ENCODE measurements at regions not wholly inside any gene's neighbourhood (a gene's known extent, or its start where the extent isn't known, plus 50 kb on each side); places are given as distances from the start of the nearest gene placed in this dataset.
"Not testable (repeated sequence)": the region's sequence is repeated elsewhere in the genome, so short reads cannot be mapped to it uniquely, and the experiment has no call there.

DNA sequence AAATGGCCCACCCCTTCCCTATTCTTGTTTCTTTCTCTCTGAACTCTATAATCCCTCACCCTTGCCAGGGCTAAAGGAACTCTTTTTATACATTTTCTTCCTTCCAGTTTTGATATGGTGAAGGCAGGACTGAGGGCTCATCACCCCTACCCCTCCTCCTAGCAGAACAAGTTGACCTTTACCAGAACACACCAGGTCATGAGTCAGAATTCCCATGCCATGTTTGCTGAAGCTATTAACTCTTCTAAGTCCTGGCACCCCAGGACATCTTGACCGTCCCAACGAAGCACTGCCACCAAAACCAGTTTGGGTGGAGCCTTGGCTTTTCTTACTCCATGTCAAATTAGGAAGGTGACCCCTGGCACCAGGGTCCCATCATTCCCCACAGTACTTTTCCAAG is 57.5 kb upstream of the DYNLT3 start:
- no peaks in the 10 kb centered on the region for H3K9me3 ChIP-seq (replicated peaks)
- H3K27me3 ChIP-seq, result no peaks in the 10 kb centered on the region
- no peak overlapping the region for H3K27ac ChIP-seq
- DNase-seq, result no peak
- no peaks in the 10 kb centered on the region for H3K36me3 ChIP-seq
- no peaks in the 10 kb centered on the region for H3K4me1 ChIP-seq
- no peak overlapping the region for H3K4me3 ChIP-seq

DNA sequence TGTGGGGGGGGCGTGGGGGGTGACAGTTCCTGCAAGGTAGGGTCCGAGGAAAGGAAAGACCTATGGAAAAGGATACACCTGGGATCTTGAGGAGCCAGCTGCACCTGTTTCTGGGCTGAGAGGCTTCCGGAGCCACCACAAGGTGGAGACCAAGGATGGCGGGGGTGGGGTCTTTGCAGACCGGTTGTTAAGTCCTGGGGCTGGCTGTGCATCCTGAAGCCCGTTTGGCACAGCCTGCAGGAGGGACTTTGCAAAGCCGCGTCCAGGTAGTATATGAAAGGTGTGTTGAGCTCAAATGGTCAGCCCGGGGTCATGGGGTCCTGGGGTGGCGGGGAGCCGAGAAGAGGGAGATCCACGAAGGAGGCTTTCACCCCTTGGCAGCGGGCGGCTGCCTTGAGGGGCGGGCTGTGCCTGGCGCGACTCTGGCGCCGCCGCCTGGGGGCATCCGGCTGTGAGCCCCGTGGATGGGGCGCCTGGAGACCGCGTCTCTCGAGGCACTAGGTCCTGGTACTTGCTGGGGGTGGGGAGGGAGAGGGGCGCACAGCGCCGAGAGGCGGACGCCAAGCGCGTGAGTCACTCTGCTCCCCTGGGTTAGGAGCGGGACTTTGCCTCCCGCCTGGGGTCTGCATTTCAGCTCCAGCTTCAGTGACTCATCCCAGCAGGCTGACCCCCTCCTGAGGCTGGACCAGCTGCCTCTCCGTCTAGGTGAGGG is 58.2 kb upstream of the DYNLT3 start:
- H3K9me3 ChIP-seq (replicated peaks), result no peaks in the 10 kb centered on the region
- H3K36me3 ChIP-seq, result no peaks in the 10 kb centered on the region
- H3K4me1 ChIP-seq, result no peaks in the 10 kb centered on the region
- no peak overlapping the region for H3K4me3 ChIP-seq
- no peaks in the 10 kb centered on the region for H3K27me3 ChIP-seq
- peak; percentile 30 to 35 for DNase-seq
- H3K27ac ChIP-seq, result no peak overlapping the region

GRCh38 chrX:37906357-37906756 is 59.0 kb upstream of the DYNLT3 start:
- no peaks in the 10 kb centered on the region for H3K9me3 ChIP-seq (replicated peaks)
- H3K4me3 ChIP-seq, result no peak overlapping the region
- H3K27ac ChIP-seq, result no peak overlapping the region
- H3K4me1 ChIP-seq, result no peaks in the 10 kb centered on the region
- DNase-seq, result no peak
- H3K36me3 ChIP-seq, result no peaks in the 10 kb centered on the region
- no peaks in the 10 kb centered on the region for H3K27me3 ChIP-seq

GRCh38 chrX:37910186-37910585 is 62.8 kb upstream of the DYNLT3 start:
- no peak for DNase-seq
- Histone ChIP-seq H3K27me3 (no peaks in the 10 kb centered on the region), H3K27ac (no peak overlapping the region), H3K36me3 (no peaks in the 10 kb centered on the region), H3K9me3 (replicated peaks) (no peaks in the 10 kb centered on the region), H3K4me1 (no peaks in the 10 kb centered on the region), H3K4me3 (no peak overlapping the region)

DNA sequence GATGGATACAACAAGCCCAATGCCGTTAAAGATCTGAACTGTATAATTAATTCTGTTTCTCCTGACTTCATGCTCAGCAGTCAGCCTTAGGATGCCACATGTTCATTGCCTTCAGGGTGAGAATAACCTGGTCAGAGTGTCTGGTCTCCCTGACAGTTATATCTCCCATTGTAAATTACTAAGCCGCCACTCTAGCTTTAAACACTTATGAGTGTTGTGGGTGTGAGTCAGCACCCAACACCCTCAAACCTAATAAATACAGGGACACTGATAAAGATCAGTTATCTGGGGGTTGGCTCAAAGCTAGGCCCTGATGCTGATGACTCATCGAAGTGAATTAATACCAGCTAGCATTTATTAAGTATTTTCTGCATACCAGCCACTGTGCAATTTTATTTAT is 64.9 kb upstream of the DYNLT3 start:
- Histone ChIP-seq H3K9me3 (replicated peaks) (no peaks in the 10 kb centered on the region), H3K27ac (no peak overlapping the region), H3K4me3 (no peak overlapping the region), H3K4me1 (no peaks in the 10 kb centered on the region), H3K36me3 (no peaks in the 10 kb centered on the region), H3K27me3 (no peaks in the 10 kb centered on the region)
- peak in 1 of 2 experiments; percentile 1 for DNase-seq

DNA sequence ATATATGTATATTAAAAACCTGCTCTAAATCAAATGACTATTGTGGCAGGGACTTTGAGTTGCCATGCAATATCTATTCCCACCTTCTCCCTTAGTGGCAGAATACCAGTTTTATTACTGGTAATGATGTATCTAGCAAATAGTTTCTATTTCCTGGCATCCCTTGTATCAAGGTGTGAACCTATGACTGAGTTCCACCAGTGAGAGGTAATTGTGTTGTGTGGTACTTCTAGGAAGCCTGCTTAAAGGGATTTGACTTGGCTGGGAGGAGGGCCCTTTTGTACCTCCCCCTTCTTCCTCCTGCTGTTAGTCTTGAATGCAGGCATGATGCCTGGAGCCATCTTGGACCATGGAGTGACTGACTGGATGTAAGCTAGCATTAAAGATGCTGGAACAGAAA is 65.4 kb upstream of the DYNLT3 start:
- no peak overlapping the region for H3K27ac ChIP-seq

DNA sequence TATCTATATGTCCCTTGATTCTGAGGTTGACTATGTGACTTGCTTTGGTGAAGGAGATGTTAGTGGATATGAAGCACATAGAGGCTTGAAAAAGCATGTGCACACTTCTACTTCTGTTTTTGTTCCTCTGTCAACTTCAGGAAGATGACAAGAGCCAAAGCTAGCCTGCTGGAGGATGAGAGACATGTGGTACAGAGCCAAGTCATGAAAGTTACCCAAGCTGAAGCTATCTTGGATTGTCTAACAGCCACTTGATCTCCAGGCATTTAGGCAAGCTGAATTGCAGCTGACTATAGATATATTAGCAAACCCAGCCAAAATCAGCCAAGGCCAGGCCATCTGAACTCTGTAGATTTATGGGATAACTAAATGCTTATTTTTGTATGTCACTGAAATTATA is 70.8 kb upstream of the DYNLT3 start:
- DNase-seq, result no peak
- Histone ChIP-seq H3K4me1 (no peaks in the 10 kb centered on the region), H3K27me3 (no peaks in the 10 kb centered on the region), H3K4me3 (no peak overlapping the region), H3K36me3 (no peaks in the 10 kb centered on the region), H3K27ac (no peak overlapping the region), H3K9me3 (replicated peaks) (no peaks in the 10 kb centered on the region)

More for the DNA sequence above, 65.4 kb upstream of the DYNLT3 start:
- DNase-seq, result no peak
- Histone ChIP-seq H3K9me3 (replicated peaks) (no peaks in the 10 kb centered on the region), H3K4me3 (no peak overlapping the region), H3K36me3 (no peaks in the 10 kb centered on the region), H3K27me3 (no peaks in the 10 kb centered on the region), H3K4me1 (no peaks in the 10 kb centered on the region)

DNA sequence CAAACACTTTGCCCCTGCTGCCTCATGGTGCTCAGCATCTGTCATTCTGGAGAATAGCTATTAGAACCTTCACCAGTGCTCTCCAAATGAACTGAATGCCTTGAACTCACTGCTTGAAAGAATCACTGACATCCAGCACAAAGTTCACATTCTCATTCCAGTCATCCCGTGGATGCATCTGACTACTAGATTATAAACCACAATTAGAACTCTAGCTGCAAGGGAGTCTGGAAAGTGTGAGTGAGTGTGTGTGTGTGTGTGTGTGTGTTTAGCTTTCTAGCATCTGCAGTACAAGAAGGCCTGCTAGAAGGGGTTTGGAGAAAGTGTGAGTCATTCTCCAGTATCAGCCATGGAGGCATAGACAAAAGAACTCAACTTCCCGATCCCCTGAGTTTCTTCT is 71.3 kb upstream of the DYNLT3 start:
- H3K4me3 ChIP-seq, result no peak overlapping the region
- no peak for DNase-seq
- H3K27me3 ChIP-seq, result no peaks in the 10 kb centered on the region
- H3K27ac ChIP-seq, result no peak overlapping the region
- H3K36me3 ChIP-seq, result no peaks in the 10 kb centered on the region
- no peaks in the 10 kb centered on the region for H3K9me3 ChIP-seq (replicated peaks)
- H3K4me1 ChIP-seq, result no peaks in the 10 kb centered on the region

DNA sequence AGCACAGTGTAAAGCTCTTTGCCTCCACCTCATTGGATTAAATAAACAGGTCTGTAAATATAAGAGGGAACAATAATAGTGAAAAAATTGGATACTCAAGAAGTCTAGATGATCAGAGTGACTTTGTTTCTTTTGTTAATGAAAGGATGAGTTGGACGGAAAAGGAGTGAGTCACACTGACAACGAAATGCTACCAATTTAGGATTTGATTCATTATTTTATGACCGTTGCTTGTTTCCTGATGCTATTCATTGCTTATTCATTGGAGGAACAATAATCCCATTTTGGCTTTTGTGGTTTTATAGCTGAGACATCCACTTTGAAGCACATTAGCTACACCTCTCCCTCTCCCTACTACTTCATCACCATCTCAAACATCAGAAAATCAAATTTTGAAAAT is 74.4 kb upstream of the DYNLT3 start:
- no peaks in the 10 kb centered on the region for H3K9me3 ChIP-seq (replicated peaks)
- no peak overlapping the region for H3K4me3 ChIP-seq
- no peaks in the 10 kb centered on the region for H3K4me1 ChIP-seq
- no peak for DNase-seq
- H3K36me3 ChIP-seq, result no peaks in the 10 kb centered on the region
- no peaks in the 10 kb centered on the region for H3K27me3 ChIP-seq
- no peak overlapping the region for H3K27ac ChIP-seq

- no peak for DNase-seq
- H3K4me3 ChIP-seq, result no peak overlapping the region
- H3K27ac ChIP-seq, result no peak overlapping the region
- H3K9me3 ChIP-seq (replicated peaks), result no peaks in the 10 kb centered on the region
- H3K27me3 ChIP-seq, result no peaks in the 10 kb centered on the region
- H3K4me1 ChIP-seq, result no peaks in the 10 kb centered on the region
- no peaks in the 10 kb centered on the region for H3K36me3 ChIP-seq
These were observed 75.6 kb upstream of the DYNLT3 start for GRCh38 chrX:37922928-37923327.

DNA sequence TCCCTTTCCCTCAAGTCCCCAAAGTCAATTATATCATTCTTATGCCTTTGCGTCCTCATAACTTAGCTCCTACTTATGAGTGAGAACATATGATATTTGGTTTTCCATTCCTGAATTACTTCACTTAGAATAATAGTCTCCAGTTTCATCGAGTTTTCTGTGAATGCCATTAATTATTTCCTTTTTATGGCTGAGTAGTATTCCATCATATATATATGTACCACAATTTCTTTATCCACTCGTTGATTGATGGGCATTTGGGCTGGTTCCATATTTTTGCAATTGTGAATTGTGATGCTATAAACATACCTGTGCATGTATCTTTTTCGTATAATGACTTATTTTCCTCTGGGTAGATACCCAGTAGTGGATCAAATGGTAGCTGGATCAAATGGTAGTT is 78.4 kb upstream of the DYNLT3 start:
- not testable (repeated sequence) for H3K4me1 ChIP-seq; H3K4me3 ChIP-seq; H3K27me3 ChIP-seq; H3K36me3 ChIP-seq; DNase-seq; H3K9me3 ChIP-seq (replicated peaks); H3K27ac ChIP-seq

- no peaks in the 10 kb centered on the region for H3K36me3 ChIP-seq
- no peaks in the 10 kb centered on the region for H3K9me3 ChIP-seq (replicated peaks)
- H3K27ac ChIP-seq, result no peak overlapping the region
- peak in 1 of 2 experiments; percentile 46 for DNase-seq
- H3K27me3 ChIP-seq, result no peaks in the 10 kb centered on the region
- no peak overlapping the region for H3K4me3 ChIP-seq
- no peaks in the 10 kb centered on the region for H3K4me1 ChIP-seq
These were observed 79.3 kb upstream of the DYNLT3 start for GRCh38 chrX:37926700-37927099.

- no peaks in the 10 kb centered on the region for H3K27me3 ChIP-seq
- no peak for DNase-seq
- H3K9me3 ChIP-seq (replicated peaks), result no peaks in the 10 kb centered on the region
- H3K27ac ChIP-seq, result no peak overlapping the region
- H3K4me1 ChIP-seq, result no peaks in the 10 kb centered on the region
- no peaks in the 10 kb centered on the region for H3K36me3 ChIP-seq
- H3K4me3 ChIP-seq, result no peak overlapping the region
These were observed 64.2 kb upstream of the SYTL5 start for GRCh38 chrX:37942170-37942569.

DNA sequence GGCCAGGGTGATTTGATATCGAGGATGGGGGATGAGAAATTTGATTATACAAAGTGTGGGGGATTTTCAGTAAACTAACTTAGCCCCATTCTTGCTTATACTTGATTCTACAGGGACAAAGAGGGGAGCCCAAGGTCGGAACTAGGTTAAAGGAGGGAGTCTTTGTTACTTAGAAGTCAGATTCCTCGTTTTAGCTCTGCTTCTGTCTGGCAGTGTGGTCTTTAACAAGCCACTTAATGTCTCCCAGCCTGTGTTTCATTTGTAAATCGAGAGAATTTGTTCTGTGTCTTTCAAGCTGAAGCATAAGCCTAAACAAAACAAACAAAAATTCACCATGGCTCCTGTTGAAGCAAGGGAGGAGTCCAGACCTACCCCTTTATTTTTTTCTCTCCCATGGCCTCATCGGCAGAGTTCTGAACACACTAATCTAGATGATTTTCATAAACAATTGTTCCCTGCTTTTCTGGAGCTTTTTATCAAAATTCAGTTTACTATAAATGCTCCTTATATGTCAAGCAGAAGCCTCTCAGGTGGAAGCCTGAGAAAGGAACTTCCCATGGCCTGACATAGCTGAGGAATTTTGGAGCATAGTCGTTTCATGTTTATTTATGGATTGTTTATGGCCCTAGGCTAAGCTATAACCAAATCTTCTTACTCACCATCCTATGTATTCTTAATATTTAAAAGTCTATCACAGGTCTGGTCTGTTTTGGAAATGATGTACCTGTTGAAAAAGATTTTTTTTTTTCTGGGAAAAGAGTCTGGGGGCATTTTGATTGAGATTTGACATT is 62.6 kb upstream of the SYTL5 start:
- no peaks in the 10 kb centered on the region for H3K27me3 ChIP-seq

DNA sequence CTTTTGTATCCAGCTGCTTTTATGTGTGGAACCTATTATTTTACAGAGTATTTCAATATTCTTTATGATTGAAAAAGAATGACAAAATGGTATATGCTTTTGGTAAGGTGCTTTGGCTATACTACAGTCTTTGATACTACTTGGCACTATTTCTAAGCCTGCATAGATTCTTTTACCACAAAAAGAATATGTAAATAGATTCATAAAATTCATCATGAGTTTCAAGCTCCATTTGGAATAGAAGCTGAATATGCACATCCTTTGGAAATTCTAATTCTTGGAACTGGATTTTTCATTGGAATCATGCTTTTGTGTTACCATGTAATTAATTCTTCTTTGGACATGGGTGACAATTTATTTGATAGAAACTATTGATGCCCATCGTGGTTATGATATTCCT is 60.2 kb upstream of the SYTL5 start:
- H3K4me3 ChIP-seq, result no peak overlapping the region
- H3K4me1 ChIP-seq, result no peaks in the 10 kb centered on the region
- no peak overlapping the region for H3K27ac ChIP-seq
- no peaks in the 10 kb centered on the region for H3K27me3 ChIP-seq
- H3K36me3 ChIP-seq, result no peaks in the 10 kb centered on the region
- no peak for DNase-seq
- H3K9me3 ChIP-seq (replicated peaks), result no peaks in the 10 kb centered on the region

More for the DNA sequence above, 62.6 kb upstream of the SYTL5 start:
- Histone ChIP-seq H3K9me3 (replicated peaks) (no peaks in the 10 kb centered on the region), H3K4me3 (no peak overlapping the region), H3K4me1 (no peaks in the 10 kb centered on the region), H3K27ac (no peak overlapping the region), H3K36me3 (no peaks in the 10 kb centered on the region)
- DNase-seq, result no peak

- Histone ChIP-seq H3K4me1 (no peaks in the 10 kb centered on the region), H3K9me3 (replicated peaks) (no peaks in the 10 kb centered on the region), H3K36me3 (no peaks in the 10 kb centered on the region), H3K27me3 (no peaks in the 10 kb centered on the region), H3K27ac (no peak overlapping the region), H3K4me3 (no peak overlapping the region)
- DNase-seq, result no peak
These were observed 51.1 kb upstream of the SYTL5 start for GRCh38 chrX:37955273-37955672.
